ENCODE measurements at regions not wholly inside any gene's neighbourhood (a gene's known extent, or its start where the extent isn't known, plus 50 kb on each side); places are given as distances from the start of the nearest gene placed in this dataset.

- Mint-ChIP-seq H3K4me3 (no peak overlapping the region), H3K36me3 (no peaks in the 10 kb centered on the region), H3K27ac (no peak overlapping the region), H3K4me1 (no peaks in the 10 kb centered on the region), H3K9me3 (peaks cover 2% of the 10 kb centered on the region in 2 donors), H3K27me3 (ENCODE audit: low read depth in 2 of 2) (no peaks in the 10 kb centered on the region)
- no peaks in the 10 kb centered on the region for H3K27me3 ChIP-seq (ENCODE audit: control insufficient read depth, insufficient read depth, low read length)
- H3K27ac ChIP-seq (ENCODE audit: low read length), result no peak overlapping the region
- intact Hi-C loops (cut with micrococcal nuclease), result no loop called here
- ATAC-seq, result no peak
- H3K4me3 ChIP-seq (ENCODE audit: low read length), result no peak overlapping the region
- no peaks in the 10 kb centered on the region for H3K9me3 ChIP-seq (ENCODE audit: control insufficient read depth, insufficient read depth, low read length)
- no peak for TF ChIP-seq CTCF (IDR thresholded peaks at IDR 0.05)
- no peaks in the 10 kb centered on the region for H3K4me1 ChIP-seq (ENCODE audit: control insufficient read depth, insufficient read depth, low read length)
- WGBS (ENCODE audit: insufficient coverage), result 84% methylated on average over 8 of the region's 10 CpGs
- H3K36me3 ChIP-seq (ENCODE audit: control insufficient read depth, insufficient read depth, low read length), result no peaks in the 10 kb centered on the region
- DNase-seq, result no peak
Measured at GRCh38 chr12:18805516-18806248, 67.8 kb downstream of the CAPZA3 start.

- H3K27ac ChIP-seq (ENCODE audit: low read length), result no peak overlapping the region
- H3K9me3 ChIP-seq (ENCODE audit: control insufficient read depth, insufficient read depth, low read length), result no peaks in the 10 kb centered on the region
- TF ChIP-seq CTCF (IDR thresholded peaks at IDR 0.05), result no peak
- no peaks in the 10 kb centered on the region for H3K4me1 ChIP-seq (ENCODE audit: control insufficient read depth, insufficient read depth, low read length)
- no peaks in the 10 kb centered on the region for H3K4me1 Mint-ChIP-seq
- 100% methylated on average over 2 of the region's 3 CpGs for WGBS (ENCODE audit: insufficient coverage)
- ATAC-seq (no peak), DNase-seq (no peak)
- intact Hi-C loops (cut with micrococcal nuclease), result no loop called here
- no peak overlapping the region for H3K27ac Mint-ChIP-seq
- no peaks in the 10 kb centered on the region for H3K36me3 ChIP-seq (ENCODE audit: control insufficient read depth, insufficient read depth, low read length)
- no peak overlapping the region for H3K4me3 ChIP-seq (ENCODE audit: low read length)
- no peaks in the 10 kb centered on the region for H3K36me3 Mint-ChIP-seq
- no peaks in the 10 kb centered on the region for H3K27me3 ChIP-seq (ENCODE audit: control insufficient read depth, insufficient read depth, low read length)
- H3K9me3 Mint-ChIP-seq, result peaks cover 5% of the 10 kb centered on the region in 2 donors
- no peak overlapping the region for H3K4me3 Mint-ChIP-seq
- no peaks in the 10 kb centered on the region for H3K27me3 Mint-ChIP-seq (ENCODE audit: low read depth in 2 of 2)
Measured at GRCh38 chr12:18807714-18808113, 69.8 kb downstream of the CAPZA3 start.

GRCh38 chr12:18808221-18808620 is 70.3 kb downstream of the CAPZA3 start:
- Mint-ChIP-seq H3K27me3 (ENCODE audit: low read depth in 2 of 2) (no peaks in the 10 kb centered on the region), H3K4me1 (no peaks in the 10 kb centered on the region), H3K27ac (no peak overlapping the region), H3K4me3 (no peak overlapping the region), H3K36me3 (no peaks in the 10 kb centered on the region), H3K9me3 (peaks cover 5% of the 10 kb centered on the region in 2 donors)
- no peak overlapping the region for H3K4me3 ChIP-seq (ENCODE audit: low read length)
- DNase-seq, result no peak
- no peak for TF ChIP-seq CTCF (IDR thresholded peaks at IDR 0.05)
- no peaks in the 10 kb centered on the region for H3K4me1 ChIP-seq (ENCODE audit: control insufficient read depth, insufficient read depth, low read length)
- 89% methylated on average over 2 of the region's 2 CpGs for WGBS (ENCODE audit: insufficient coverage)
- no peaks in the 10 kb centered on the region for H3K27me3 ChIP-seq (ENCODE audit: control insufficient read depth, insufficient read depth, low read length)
- no peaks in the 10 kb centered on the region for H3K9me3 ChIP-seq (ENCODE audit: control insufficient read depth, insufficient read depth, low read length)
- no peak for ATAC-seq
- H3K27ac ChIP-seq (ENCODE audit: low read length), result no peak overlapping the region
- intact Hi-C loops (cut with micrococcal nuclease), result no loop called here
- no peaks in the 10 kb centered on the region for H3K36me3 ChIP-seq (ENCODE audit: control insufficient read depth, insufficient read depth, low read length)

All from natural killer cell (primary cell).